NCI-H2196 (cell line): ENCODE measurements at regions not wholly inside any gene's neighbourhood (a gene's known extent, or its start where the extent isn't known, plus 50 kb on each side); places are given as distances from the start of the nearest gene placed in this dataset.

Source experiments
- DNase-seq: peaks from one replicate; lab custom pipeline; 2025; ENCODE audit not compliant: unreplicated experiment; lab: John Stamatoyannopoulos, UW

DNA sequence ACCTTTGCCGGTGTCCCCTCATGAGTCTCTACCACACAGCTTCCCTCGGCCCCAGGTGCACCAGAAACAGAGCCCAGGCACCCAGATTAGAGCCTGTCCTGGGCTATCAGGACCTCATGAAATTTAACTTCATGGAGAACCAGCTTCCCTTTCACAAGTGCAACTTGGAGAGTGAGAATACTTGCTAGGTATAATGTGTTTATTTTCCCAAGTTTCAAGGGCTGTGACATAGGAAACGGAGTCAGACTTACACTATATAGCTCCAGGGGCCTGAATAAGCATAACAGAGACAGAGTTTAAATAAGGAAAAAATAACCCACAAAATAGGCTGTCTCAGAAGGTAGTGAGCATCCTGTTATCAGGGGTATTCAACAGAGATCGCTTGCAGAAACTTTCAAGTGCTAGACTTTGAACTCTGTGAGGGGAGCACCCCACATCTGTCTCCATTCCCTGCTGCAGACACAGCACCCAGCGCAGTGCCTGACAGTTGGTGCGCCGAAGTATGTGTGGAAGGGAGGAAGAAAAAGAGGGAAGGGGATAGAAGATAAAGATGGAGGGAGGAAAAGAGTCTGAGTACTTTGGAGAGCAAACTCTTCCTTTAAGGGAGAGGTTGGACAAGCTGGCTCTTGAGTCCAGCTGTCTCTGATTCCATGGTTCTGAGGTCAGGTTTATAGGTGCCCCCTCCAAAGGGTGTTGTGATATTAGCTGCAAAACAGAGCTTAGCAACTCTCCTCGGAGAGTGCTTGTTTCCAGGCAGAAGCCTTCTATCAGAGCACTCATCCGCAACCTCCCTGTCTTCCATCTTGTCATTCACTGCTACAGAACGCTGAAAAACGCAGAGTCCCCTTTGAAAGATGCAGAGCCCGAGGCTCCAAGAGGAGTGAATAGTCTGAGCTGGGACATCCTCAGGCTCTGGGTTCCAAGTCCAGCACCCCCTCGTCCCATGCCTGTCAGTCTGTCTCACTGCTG is 84.8 kb downstream of the CPN2 start:
- DNase-seq = no peak

DNA sequence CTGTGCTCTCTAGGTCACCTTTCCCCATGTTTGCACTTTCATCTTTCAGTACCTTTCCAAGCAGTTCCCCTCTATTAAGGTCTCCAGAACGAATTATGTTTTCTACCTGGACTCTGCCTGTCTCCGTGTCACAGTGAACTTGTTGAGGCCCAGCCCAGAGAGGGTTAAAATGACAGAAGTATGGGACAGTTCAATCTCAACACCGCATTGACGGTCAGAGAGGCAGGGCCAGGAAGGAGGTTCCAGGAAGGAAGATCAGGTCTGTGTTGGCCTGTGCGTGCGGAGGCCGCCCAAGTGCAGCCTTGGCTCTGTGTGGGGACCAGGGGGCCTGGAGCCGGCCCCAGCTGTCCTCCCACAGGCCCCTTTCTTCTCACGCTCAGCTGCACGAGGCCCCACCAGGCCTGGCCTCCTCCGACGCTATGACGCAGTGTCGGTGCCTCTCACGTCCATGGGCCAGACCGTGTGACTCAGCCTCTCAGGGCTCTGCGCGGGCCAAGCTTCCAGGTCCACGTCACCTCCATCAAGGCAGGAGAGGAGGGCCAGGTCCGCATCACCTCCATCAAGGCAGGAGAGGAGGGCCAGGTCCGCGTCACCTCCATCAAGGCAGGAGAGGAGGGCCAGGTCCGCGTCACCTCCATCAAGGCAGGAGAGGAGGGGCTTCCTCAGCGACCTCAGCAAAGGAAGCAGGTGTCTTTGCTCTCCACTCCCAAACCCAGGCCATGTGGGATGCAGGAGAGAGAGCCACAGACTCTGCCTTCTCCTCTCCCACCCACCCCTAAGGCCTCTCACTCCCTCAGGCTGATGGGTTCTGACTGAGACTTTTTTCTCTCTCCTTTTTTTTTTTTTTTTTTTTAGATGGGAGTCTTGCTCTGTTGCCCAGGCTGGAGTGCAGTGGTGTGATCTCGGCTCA is 83.1 kb downstream of the CPN2 start:
- no peak for DNase-seq

DNA sequence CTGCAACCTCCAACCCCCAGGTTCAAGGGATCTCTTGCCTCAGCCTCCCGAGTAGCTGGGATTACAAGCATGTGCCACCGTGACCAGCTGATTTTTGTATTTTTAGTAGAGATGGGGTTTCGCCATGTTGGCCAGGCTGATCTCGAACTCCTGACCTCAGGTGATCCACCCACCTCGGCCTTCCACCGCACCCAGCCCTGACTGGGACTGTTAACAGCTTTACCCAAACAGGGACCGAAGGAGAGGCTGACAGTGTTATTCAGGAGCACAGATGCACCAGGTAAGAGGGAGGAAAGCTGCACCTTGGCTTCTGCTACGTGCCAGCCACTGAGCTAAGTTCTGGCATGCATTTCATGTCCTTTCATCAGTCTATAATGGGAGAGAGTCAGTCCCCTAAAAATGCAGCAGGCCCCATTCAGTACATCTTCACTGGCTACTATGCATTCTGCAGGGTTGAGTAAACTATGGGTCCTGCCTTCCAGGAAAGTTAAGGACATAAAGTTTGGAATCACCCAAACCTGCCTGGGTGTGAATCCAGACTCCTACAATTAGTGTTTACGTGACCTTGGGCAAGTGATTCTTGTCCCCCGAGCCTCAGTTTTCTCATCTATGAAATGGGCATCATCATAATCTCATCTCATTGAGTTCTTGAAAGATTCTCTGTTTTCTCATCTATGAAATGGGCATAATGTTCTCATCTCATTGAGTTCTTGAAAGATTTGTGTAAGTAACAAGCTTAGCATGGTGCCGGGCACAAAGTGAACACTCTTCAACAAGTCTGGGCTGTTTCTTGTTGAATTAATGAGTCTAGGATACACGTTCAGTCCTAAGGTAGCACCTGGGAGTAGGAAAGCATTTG is 82.2 kb downstream of the CPN2 start:
- DNase-seq = no peak

DNA sequence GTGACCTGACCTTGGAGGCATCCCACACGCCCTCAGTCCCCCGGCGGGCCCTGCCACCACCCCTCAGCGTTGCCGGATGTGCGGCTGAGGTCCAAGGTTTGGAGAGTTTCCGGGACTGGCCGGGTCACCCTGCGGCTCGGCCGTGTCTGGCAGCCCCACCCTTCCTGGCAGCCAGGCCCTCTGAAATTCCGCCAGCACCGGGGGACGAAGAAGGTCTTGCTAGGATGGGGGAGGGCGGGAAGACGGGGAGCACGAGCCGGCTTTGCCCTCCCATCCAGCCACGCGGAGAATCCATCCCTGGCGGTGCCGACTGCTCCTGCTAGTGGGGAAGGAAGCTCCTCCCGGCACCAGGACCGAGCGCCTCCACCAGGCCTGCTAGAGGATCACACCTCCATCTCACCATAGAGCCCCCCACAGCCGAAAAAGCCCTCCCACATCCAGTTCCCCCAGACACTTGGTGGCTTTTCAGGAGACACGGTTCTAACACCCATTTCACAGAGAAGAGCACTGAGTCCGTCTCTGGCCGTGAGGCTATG is 81.5 kb downstream of the CPN2 start:
- DNase-seq = no peak

DNA sequence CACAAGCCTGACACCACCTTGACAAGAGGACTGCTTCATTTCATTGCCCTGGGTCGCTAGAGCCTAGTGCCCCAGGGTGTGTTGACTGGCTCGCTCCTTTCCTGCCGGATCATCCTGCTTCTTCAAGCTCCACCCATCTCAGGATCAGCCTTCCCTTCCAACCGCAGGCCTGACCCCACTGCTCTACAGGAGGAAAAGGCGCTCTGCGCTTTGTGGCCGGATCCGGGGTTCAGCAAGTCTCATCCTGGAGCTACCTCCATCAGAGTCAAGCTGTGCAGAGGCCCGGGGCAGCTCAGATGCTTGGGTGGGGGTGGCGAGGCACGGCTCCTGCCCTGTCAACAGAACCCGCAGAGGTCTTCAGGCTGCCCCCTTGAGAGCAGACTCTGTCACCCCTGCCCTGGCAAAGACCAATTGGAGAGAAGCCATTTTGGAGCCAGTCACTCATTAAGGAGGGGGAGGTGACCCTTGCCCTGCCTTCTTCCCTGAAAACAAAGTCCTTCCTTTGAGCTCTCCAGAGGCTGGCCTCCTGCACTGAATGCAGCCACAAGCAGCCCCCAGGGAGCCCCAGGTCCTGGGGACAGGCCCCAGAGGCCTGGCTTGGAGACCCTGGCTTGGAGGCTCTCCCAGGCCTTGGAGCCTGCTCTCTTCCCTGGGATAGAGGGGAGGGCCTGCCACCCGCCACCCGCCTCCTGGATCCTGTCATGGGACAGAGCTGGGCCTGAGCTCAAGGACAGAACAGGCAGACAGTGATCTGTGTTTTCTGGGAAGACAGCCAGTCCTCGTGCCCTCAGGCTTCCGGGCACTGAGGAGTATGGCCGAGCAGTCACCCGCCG is 80.3 kb downstream of the CPN2 start:
- DNase-seq = peak; percentile 54

DNA sequence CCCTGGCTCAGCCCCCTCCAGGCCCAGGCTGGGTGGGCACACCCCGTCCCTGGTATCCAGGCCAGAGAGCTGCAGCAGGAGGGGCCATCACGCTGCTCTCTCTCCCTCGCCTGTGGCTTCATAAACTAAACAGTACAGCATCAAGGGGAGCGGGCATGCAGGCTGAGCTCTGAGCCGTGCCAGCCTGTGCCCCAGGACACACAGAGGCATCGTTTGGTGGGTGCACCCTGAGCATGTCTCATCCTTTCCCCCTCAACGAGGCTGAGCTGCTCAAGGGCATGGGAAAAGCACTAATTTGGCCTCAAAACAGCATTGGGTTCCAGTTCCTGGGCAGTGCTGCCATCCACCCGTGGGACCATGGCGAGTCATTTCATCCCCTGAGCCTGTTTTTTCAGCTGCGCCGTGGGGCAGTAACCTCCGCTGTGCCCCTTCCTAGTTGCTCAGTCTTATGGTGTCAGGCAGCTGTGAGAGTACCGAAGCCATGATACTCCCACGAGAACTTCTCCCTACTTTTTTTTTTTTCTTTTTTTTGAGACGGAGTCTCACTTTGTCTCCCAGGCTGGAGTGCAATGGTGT is 79.6 kb downstream of the CPN2 start:
- DNase-seq = no peak

DNA sequence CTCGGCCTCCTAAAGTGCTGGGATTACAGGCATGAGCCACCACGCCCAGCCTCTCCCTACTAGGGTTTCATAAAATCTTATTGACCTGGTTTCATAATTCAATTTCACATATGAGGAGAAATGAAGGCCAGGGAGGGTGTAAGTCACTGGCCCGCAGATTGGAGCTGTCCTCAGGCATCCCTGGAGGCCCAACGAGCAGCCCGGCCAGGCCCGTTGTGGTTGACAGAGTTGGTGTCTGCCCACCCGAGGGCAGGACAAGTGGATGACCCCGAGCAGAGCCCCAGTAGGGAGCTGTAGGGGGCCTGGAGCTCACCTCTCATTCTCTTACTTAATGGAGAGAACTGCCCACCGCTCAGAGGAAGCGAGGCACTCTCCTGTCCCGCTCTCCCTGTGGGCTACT is 78.9 kb downstream of the CPN2 start:
- DNase-seq = no peak

DNA sequence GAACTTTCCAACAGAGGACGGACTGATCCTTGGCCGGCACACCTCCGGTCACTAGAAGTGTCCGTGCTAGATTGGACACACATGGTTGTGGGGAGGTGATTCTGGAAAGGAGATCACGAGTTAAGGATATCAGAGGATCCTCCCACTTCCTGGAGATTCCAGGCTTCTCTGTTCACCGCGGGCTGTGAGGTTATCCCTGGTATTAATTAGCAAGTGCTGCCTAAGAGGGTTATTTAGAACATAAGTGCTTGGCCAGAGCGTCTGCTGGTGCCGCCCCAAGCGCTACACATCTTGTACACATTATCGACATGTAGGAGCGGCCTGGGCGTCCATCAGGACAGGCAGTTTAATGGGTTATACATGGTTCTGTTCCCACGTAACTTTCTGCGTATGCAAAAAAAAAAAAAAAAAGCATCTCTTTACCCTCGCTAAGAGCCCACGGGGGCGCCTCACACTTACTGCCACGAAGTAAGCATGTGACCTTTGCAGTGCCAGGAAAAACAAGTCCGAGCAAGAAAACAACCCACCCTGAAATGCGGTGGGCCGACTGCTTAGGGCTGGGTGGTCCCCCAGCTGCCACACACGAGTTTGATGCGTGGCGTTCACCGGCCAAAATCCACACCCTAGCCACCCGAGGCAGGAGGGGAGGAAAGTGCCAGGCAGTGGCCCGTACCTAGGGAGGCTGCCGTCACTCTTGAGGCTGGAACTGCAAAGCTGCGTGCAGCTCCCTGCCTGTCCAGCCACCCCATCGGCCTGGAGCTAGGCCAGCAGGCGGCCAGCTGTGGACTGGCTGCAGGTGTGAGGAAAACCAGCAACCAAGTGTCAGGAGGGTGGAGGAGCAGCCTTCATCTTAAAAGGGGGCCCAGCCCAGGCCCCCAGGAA is 78.0 kb downstream of the CPN2 start:
- DNase-seq = peak; percentile 46

DNA sequence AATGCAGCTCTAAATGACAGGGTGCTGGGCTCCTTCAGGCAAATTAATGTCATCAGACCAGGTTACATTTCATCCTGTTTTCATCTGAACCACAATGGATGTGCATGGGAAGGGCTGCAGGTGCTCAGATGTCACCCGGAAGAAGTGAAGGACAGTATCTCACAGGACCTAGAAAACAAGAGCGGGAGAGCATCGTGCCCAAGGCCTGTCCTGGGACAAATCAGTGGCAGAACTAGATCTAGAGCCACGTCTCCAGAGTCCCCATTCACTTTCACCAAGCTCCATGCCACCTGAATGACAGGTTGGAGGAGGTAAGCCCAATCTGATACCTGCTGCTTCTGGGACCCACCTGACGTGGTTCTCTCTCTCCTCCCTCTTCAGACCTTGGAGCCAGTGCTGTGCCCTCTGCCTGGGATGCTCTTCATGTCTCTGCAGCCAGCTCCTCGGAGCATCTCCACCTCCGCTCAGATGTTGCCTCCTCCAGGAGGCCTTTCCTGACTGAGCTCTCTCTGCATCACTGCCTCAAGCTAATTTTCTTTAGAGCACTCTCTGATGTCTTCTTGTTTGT is 77.3 kb downstream of the CPN2 start:
- no peak for DNase-seq

DNA sequence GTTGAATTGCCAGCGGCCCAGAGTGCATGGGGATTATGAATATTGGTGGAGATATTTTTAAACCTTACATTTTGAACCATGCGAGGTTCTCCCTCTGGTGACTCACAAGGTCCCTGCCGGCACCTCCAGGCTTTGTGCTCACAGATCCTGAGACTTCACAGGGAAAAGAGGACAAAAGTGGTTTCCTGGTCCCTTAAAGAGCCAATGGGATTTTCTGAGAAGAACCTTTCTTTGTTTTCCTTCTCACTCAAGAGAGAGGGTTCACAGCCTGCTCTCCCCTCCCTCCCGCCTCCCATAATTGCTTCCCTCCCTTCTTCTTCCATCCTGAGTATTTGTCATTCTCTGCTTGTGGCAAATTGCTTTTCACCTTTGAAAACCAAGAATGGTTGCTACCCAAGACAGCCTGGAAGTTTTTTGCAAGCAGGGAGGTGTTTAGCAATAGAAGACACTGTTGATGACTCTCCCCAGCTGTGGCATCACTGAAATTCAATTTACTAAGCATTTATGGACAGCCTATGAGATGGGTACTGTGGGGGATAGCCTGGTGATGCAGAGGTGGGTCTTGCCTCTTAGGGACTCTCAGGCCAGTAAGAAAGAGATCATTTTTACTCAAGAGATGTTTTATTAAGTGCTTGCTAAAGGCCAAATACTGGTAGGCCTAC is 76.6 kb downstream of the CPN2 start:
- no peak for DNase-seq

DNA sequence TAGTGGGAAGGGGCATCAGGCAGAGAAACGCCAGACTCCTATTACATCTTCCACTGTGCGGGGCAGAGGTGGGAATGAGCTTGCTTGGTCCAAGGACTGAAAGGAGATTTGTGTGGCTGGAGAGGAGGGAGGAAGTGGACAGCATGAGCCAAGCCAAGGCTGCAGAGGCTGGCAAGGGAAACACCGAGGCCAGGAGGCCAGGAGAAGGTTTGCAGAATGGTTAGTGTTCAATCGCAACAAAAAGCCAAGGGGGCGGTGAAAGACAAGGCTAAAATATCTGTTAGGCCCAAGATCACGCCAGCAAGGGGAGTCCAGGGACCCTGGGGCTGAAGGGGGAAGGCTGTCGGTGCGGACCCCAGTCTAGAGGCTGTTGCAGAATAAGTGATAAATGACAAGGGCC is 75.8 kb downstream of the CPN2 start:
- peak; percentile 40 for DNase-seq

DNA sequence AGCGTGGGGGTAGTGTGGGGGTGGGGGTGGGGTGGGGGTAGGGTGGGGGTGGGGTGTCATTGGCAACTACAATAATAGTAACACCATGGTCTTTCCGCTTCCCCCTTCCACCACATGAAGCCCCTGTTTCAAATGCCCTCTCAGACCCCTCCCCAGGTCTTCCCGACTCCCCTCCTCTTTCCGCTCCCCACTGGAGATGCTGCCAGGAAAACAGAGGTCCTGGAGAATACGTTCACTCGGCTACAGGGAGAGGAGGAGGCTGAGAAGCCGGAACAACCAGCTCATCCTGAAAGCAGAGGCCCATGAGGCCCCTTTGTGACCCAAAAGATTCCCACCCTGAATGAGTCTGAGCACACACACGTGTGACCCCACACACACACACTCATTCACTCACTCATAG is 75.4 kb downstream of the CPN2 start:
- peak; percentile 39 for DNase-seq

DNA sequence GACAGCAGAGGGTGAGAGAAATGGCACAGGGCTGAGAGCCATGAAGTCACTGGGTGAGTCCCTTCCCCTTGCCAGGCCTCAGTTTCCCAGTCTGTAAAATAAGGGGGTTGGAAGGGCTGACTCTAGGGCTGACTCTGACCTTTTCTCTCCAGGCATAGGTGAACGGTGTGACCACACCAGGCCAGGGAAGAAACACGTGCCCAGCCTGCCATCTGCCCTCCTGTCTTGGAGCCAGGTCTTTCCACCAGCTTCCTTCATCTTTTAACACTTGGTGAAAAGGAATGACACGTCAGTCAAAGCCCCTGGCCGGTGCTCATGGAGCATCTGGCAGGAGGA is 74.4 kb downstream of the CPN2 start:
- no peak for DNase-seq

DNA sequence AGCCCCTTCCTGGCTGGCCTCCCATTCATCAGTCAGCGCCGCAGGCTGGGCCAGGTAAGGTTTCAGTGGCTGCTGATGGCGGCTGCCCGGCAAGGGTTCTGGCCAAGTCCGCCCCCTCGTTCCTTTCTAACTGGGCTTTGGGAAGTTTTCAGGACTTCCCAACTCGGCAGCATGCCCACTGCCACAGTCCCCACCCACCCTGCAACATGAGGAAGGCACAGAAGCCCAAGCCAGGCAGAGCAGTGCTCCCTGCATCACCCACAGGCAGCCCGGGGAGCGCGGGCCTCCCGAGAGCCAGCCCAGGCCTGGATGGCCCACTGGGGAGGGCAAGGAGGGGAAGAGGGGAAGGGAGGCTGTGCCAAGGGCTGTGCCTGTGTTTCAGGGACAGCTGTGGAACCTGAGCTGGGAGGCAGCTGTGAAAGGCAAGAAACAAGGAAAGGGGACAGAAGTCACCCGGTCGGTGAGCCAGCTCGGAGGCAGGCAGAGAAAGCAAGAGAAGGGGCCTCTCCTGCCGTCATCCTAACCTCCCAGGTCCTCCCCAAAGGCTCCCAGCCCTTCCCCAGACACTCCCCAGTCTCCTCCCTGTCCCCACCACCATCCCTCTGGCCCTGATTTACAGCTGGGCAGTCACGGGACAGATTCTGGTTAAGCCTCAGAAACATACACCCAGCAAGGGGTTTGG is 73.9 kb downstream of the CPN2 start:
- peak; percentile 95 for DNase-seq

DNA sequence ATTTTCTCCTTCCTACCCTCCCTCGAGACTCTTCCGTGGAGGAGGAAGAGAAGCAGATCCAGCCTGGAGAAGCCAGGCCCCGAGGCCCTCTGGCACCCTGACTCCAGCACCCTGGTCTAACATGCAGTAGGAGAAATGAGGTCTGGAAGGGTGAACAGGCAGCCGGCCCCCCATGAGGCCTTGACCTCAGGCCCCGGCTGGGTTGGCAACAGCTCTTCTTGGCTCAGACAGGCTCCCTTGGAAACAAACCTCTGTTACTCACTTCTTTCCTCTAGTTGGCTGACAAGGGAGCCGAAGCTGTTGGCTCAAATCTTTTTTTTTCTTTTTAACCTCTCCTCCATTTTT is 73.4 kb downstream of the CPN2 start:
- DNase-seq = peak; percentile 51

DNA sequence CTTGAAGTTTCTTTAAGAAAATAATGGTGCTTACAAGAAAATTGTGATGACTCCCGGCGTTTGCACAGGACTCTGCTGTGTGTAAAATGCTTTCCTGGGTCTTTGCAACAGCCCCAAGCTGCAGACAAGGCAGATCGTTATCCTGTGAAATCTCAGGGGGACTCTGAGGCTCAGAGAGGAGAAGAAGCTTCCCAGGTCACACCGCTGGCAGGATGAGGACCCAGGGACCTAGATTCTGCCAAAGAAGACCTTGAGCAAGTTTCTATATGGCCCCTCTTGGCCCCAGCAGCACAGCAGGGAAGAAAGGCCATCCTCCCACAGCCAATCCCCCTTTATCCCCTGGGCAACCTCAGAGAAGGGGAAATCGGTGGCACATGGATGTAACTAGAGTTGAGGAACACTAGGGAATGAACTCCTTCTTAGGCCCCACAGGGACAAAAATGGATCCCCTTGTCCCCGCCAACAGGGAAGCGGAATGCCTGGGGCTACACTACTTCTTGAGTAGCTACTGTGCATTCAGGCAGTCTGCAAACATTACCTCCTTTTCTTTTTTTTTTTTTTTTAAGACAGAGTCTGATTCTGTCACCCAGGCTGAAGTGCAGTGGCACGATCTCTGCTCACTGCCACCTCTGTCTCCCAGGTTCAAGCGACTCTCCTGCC is 72.8 kb downstream of the CPN2 start:
- DNase-seq = no peak

DNA sequence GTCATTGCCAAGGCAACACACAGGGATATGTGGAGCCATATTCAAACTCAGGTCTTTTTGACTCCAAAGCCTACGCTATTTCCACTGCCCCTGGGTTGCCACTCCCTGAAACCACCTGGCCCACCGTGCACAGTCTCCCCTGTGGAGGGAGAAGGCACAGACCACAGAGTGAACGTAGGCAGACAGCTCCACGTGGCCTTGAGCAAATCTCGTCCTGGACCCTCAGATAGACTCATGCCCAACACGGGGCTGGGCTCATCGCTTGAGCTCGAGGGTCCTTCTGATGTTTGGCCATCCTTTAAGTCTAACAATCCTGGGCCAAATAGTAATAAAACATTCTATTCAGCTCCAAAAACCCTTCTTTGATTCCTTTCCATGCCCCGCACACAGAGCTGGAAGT is 72.0 kb downstream of the CPN2 start:
- no peak for DNase-seq
